HG02852 (cell line): ENCODE measurements at regions not wholly inside any gene's neighbourhood (a gene's known extent, or its start where the extent isn't known, plus 50 kb on each side); places are given as distances from the start of the nearest gene placed in this dataset.

Experiments
- ATAC-seq: cut with Tn5 transposase; IDR thresholded peaks from one replicate; pipeline ENCODE4 v1.9.1; 2021; ENCODE audit warnings: mild to moderate bottlenecking, moderate library complexity; ENCODE audit not compliant: unreplicated experiment

GRCh38 chr2:191738003-191738402 is 60.1 kb downstream of the NABP1 start:
- no peak for ATAC-seq

- no peak for ATAC-seq
Observed at GRCh38 chr2:191738667-191739066, 60.7 kb downstream of the NABP1 start.

GRCh38 chr2:191739194-191739593 is 61.3 kb downstream of the NABP1 start:
- ATAC-seq = no peak

GRCh38 chr2:191740016-191740419 is 62.1 kb downstream of the NABP1 start:
- ATAC-seq = peak; percentile 95

GRCh38 chr2:191740759-191741158 is 62.8 kb downstream of the NABP1 start:
- no peak for ATAC-seq

- no peak for ATAC-seq
Observed at GRCh38 chr2:191746346-191747169, 68.6 kb downstream of the NABP1 start.

- no peak for ATAC-seq
Observed at GRCh38 chr2:191747170-191747530, 69.2 kb downstream of the NABP1 start.

GRCh38 chr2:191748059-191748461 is 70.1 kb downstream of the NABP1 start:
- peak; percentile 40 for ATAC-seq

GRCh38 chr2:191748528-191749180 is 70.7 kb downstream of the NABP1 start:
- peak; percentile 91 for ATAC-seq

- no peak for ATAC-seq
Observed at GRCh38 chr2:191749181-191749540, 71.2 kb downstream of the NABP1 start.

- ATAC-seq = no peak
Observed at GRCh38 chr2:191754103-191754502, 76.2 kb downstream of the NABP1 start.

- ATAC-seq = no peak
Observed at GRCh38 chr2:191756761-191757160, 78.8 kb downstream of the NABP1 start.

GRCh38 chr2:191757208-191757607 is 79.3 kb downstream of the NABP1 start:
- no peak for ATAC-seq

- peak; percentile 100 for ATAC-seq
Observed at GRCh38 chr2:191758518-191759507, 80.9 kb downstream of the NABP1 start.

- no peak for ATAC-seq
Observed at GRCh38 chr2:191759680-191760079, 81.7 kb downstream of the NABP1 start.

- ATAC-seq = no peak
Observed at GRCh38 chr2:191760655-191761262, 82.8 kb downstream of the NABP1 start.

GRCh38 chr2:191773136-191773535 is 73.8 kb downstream of the CAVIN2 start:
- ATAC-seq = no peak

- ATAC-seq = no peak
Observed at GRCh38 chr2:191777351-191777750, 69.5 kb downstream of the CAVIN2 start.

GRCh38 chr2:191778041-191778440 is 68.8 kb downstream of the CAVIN2 start:
- no peak for ATAC-seq

- ATAC-seq = no peak
Observed at GRCh38 chr2:191782351-191782750, 64.5 kb downstream of the CAVIN2 start.

- ATAC-seq = peak; percentile 68
Observed at GRCh38 chr2:191783416-191783815, 63.5 kb downstream of the CAVIN2 start.
